Lung microvascular endothelial cell (primary cell): ENCODE measurements at regions not wholly inside any gene's neighbourhood (a gene's known extent, or its start where the extent isn't known, plus 50 kb on each side); places are given as distances from the start of the nearest gene placed in this dataset.

Experiments used
- DNase-seq, 2 donors: peaks; one replicate each; pipeline versions ENCODE4 v3.0.0 to v3.0.0-alpha.2; 2010; ENCODE audit warnings: low read depth in 2 of 2

- no peak for DNase-seq
Observed at GRCh38 chr5:68745448-68745847, 348.4 kb upstream of the SLC30A5 start.

DNA sequence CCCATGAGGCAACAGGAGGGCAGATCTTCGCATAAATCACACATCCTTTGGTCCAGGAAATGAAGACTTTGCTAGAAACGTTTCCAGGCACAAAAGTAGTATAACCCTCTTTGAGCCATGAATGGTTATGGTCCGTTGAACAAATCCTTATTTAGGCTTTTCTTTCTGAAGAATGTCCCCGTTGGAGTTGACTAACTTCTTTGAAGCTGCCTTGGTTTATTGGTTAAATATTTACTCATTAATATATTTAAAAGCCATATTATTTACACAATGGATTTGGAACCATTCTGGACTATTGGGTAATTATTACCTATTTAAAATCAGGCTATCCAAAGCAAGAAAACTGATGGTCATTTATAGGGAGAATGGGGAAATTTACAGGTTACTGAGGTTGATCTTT, 347.6 kb upstream of the SLC30A5 start:
- no peak for DNase-seq

DNA sequence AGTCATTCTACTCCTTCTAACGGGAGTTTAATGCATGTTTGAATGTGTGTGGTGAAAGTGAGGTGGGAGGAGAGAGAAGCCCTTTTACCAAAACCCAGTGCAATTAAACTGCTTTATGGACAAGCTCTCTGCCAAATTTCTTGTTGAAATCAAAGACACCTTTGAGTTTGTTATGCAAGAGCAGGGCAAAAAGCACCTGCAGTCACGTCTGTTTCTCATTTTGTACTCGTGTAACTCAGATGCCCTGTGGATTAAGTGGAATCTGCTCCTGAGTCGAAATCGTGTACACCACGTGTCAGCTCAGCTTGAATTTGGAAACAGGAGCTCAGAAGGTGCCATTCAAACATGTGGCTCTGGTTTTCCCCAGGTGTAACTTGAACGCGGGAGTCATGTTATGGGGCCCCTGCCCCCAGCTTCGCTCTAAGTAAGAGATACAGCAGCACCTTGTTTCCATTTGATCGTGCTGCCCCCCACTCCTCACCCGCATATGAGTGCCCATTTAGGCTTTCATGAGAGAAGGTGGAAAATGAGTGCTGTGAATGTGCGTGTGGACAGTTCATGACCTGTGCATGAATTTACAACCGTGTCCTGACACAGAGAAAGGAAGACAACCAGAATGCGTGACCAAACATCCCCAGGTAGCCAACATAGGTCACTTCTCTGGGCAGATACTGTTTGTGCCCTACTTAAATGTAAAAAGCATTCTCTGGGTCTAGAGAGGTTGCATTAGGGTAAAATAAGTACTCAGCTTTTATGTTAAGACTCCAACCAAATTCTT, 347.0 kb upstream of the SLC30A5 start:
- no peak for DNase-seq

- DNase-seq = no peak
Observed at GRCh38 chr5:68747521-68747920, 346.3 kb upstream of the SLC30A5 start.

- DNase-seq = no peak
Observed at GRCh38 chr5:68748101-68748500, 345.7 kb upstream of the SLC30A5 start.

DNA sequence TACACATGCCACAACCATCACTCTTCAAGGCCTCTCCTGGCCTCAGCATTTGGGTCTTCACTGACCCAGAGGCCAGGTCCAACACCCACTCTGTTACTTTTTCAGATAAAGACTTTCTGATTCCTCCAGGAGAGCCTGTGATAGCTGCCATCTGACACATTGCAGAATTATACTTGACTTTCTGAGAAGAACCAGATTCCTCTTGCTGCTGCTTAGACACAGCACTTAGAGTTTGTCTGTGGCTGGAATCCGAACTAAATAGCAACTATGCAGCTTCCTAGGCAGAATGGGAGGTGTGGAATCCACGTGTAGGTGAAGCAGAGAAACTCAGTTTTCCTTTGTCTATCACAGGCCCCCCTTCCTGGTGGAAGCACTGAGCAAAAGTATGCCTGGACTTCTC, 344.7 kb upstream of the SLC30A5 start:
- DNase-seq = no peak

- DNase-seq = no peak
Observed at GRCh38 chr5:68749631-68750030, 344.2 kb upstream of the SLC30A5 start.

GRCh38 chr5:68751661-68752060, 342.2 kb upstream of the SLC30A5 start:
- no peak for DNase-seq

GRCh38 chr5:68754536-68754935, 339.3 kb upstream of the SLC30A5 start:
- no peak for DNase-seq

GRCh38 chr5:68755293-68755692, 338.5 kb upstream of the SLC30A5 start:
- no peak for DNase-seq

DNA sequence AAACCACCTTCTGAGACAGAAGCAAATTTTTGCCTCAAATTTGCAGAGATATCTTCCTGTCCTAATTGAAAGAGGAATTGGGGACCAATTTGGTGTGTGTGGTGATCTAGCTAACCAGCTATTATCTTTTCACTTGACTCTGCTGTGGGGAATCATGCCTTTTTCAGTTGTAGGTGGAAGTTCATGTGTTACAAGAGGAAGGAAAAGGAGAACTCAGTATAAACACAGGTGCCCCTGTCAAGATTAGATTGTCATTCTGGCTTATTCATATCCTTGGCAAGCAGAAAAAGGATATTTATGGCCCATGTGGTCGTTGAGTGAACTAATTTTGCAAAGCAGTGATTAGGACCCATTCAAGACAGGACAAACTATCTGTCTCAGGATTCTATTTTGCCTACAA, 336.8 kb upstream of the SLC30A5 start:
- no peak for DNase-seq

DNA sequence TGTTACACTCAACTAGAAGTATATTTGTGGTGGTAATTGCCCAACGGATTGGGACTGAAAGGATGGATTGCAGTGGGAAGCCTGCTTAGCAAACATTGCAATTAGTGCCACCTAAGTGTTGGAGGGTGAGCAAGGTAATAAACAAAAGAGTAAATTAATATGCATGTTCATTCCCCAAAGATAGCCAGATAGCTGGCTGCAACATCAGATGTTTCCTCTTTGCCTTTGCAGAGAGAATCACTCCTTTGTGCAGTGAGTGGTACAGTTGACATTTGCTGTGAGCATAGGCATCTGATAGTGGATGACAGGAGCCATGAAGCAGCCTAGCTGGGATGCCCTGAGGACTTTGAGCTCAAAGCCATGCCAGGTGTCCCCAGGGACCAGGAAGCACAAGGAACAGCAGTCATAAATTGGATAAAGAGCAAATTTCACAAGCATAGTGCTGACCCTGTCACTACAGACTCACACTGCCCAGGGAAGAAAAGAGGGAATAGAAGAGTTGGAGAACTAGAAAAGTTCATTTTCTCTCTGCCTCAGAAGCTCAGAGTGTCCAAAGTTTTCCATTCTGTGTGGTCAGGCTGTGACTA, 336.1 kb upstream of the SLC30A5 start:
- DNase-seq = no peak

DNA sequence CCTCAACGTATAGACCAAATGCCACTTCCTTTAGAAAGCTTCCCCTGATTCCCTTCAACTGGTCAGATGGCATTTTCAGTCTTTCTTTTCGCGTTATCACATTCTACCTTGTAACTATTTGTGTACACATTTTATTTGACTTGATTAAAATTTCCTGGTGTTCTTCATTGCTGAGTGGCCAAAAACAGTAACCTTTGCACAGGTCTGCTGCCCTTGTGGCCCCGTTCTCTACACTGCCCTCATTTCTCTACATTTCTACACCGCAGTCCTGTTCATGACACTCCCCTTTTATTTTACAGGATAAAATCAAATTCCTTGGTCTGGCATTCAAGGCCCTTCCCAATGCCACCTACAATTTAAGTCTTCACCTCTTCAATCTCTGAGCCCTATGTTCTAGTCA, 334.2 kb upstream of the SLC30A5 start:
- DNase-seq = no peak

GRCh38 chr5:68762201-68762600, 331.6 kb upstream of the SLC30A5 start:
- no peak for DNase-seq

- no peak for DNase-seq
Observed at GRCh38 chr5:68766952-68767464, 326.8 kb upstream of the SLC30A5 start.

GRCh38 chr5:68770551-68770950, 323.3 kb upstream of the SLC30A5 start:
- no peak for DNase-seq

DNA sequence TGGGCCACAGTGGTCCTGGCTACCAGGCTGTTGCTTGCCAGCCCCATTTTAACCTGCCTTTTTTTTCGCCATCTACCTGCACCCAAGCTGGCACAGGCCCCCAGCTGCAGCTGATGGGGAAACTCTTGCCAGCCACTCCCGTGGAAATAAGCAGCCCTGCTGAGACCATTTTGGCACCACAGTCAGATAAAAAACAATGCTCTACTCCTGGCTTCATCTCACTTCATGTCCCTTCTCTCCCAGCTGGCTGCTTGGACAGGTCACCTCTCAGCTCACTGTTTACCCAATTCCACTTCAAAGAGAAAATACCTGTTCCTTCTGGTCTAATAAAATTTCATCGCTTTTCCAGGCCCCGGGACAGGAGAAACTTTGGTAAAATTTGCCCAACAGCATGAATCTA, 322.6 kb upstream of the SLC30A5 start:
- DNase-seq = no peak

DNA sequence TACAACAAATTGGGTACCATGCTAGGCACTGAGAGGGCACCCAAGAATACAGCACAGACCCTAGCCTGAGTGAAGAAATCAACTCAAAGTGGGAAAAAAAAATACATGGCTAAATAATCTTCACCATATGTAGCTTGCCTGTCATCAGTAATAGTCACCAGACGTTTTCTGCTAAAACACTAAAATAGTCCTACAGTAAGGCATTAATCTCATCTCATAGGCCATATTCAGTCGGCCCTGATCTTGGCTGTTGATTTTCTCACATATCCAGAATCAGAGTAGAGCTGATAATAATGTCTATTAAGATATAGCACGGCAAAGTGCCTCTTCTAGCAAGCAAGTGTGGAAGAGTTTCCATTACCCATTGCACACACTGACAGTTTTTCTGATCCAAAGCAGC, 322.1 kb upstream of the SLC30A5 start:
- DNase-seq = no peak

DNA sequence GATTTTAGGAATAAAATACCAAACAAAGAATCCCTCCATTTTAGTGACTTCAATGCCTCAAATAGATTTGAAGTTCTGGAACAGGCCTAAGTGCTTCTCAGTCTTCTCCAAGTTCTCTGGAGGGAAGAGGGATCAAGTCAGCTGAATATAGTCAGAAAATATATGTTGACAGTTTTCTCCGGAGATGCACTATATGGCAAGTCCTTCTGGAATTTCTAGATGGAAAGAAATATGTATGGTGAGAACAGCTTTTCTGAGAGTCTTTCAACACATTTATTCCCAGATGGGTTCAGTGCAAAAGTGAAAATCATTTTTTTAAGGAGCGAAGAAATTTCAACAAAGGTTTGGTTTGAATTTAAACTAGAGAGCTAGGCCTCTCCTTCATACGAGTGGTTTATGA, 317.4 kb upstream of the SLC30A5 start:
- no peak for DNase-seq

DNA sequence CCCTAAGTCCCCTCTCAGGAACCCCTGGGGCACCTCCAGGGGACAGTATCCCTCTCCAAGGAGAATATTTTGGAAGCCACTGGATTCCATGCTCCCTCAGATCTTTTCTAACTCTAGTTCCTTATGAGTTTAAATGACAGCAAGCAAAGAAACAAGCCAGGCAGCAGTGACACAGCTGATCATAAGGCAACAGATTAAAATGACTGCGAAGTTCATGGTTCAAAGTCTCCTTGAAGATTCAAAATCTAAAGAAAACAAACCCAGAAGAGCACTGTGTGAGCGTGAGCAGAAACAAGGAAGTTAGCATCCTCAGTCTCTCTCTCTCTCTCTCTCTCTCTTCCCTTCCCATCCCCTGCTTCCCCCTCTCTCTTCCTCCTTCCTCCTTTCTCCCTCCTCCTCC, 316.7 kb upstream of the SLC30A5 start:
- no peak for DNase-seq

- DNase-seq = no peak
Observed at GRCh38 chr5:68778484-68778883, 315.3 kb upstream of the SLC30A5 start.

DNA sequence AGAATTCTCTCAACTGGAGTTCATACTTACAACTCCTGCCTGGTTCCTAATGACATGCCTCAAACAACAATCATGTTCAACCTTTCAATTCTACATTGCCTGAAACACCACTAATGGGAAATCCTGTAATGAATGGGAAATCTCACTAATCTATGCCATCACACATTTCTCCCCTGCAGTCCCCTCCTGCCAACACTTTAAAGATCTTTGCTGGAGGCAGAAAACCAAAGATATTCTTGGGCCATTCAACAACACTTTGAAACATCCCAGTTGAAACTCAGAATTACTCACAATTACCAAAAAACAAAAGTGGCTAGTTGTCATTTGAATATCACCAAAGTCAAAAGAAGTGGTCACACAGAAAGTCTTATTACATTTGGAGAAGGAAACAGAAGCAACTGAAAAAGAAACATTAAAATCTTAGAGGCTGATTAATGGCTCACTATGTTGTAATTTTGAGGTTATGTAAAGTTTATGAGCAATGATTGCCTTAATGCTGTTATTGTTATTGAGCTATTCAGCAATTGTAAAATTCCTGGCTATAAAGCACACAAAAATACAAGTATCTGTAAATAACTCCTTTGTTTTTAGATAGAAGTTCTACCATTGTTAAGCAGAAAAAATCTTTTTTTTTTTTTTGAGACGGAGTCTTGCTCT, 313.4 kb upstream of the SLC30A5 start:
- DNase-seq = no peak

DNA sequence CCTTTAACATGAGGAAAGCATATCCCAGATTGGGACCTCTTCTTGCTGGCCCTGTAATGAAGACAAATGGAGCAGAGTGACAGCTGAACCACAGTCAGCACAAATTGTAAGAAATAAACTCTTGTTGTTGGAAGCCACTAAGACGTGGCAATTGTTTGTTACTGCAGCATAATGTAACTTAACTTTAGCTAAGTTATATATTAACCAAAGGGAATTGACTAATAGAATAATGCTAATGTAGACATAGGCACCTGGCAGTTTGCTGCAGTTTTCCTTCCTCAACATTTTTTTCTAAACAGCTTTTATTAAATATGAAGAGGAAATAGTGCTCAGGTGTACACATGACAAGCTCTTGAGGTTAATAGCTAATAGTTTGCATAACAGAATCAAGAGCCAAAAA, 300.7 kb upstream of the SLC30A5 start:
- no peak for DNase-seq
